Adrenal gland (tissue), 5 donors: ENCODE measurements at regions not wholly inside any gene's neighbourhood (a gene's known extent, or its start where the extent isn't known, plus 50 kb on each side); places are given as distances from the start of the nearest gene placed in this dataset.

Experiments
- CTCF ChIP-seq, 6 experiments: fragments of 450-650 bp in 4 of 6; fragments of 200-600 bp in 2 of 6; sonication (generic) in 1 of 6; IDR thresholded peaks; 1 replicate in 5 of 6; 2 replicates in 1 of 6; pipeline versions ENCODE4 v1.5.1 to v1.8.0; 2016 to 2021; ENCODE audit warnings: antibody characterized with exemption in 6 of 6, mild to moderate bottlenecking in 2 of 6, moderate library complexity in 1 of 6
- POLR2A ChIP-seq, 2 donors: fragments of 450-650 bp; IDR thresholded peaks; one replicate each; pipeline ENCODE4 v1.6.1; 2017; ENCODE audit warnings: antibody characterized with exemption in 2 of 2, mild to moderate bottlenecking in 2 of 2, moderate library complexity in 1 of 2
- donor health status: DM: no; HTN: no; CAD: no.

GRCh38 chr12:91870872-91871707 is 274.6 kb downstream of the BTG1 start:
- TF ChIP-seq CTCF (IDR thresholded peaks at IDR 0.05) = no peak
- no peak for TF ChIP-seq POLR2A (IDR thresholded peaks at IDR 0.05)
